ENCODE measurements at regions not wholly inside any gene's neighbourhood (a gene's known extent, or its start where the extent isn't known, plus 50 kb on each side); places are given as distances from the start of the nearest gene placed in this dataset.

GRCh38 chr2:7954234-7954633, 727.6 kb upstream of the ID2 start:
- Histone ChIP-seq H3K36me3 (no peaks in the 10 kb centered on the region), H3K4me3 (ENCODE audit: low read depth in 1 of 2, low read length in 1 of 2) (no peak overlapping the region), H3K4me1 (ENCODE audit: control insufficient read depth in 1 of 2, insufficient read depth in 1 of 2, low read depth in 1 of 2, low read length in 1 of 2) (no peaks in the 10 kb centered on the region), H3K27me3 (peaks cover 8% of the 10 kb centered on the region), H3K27ac (no peak overlapping the region), H3K9me3 (no peaks in the 10 kb centered on the region)
- TF ChIP-seq CTCF (IDR thresholded peaks at IDR 0.05): no peak

- Histone ChIP-seq H3K4me3 (ENCODE audit: low read depth in 1 of 2, low read length in 1 of 2) (no peak overlapping the region), H3K27ac (no peak overlapping the region), H3K27me3 (peaks cover 8% of the 10 kb centered on the region), H3K4me1 (ENCODE audit: control insufficient read depth in 1 of 2, insufficient read depth in 1 of 2, low read depth in 1 of 2, low read length in 1 of 2) (no peaks in the 10 kb centered on the region), H3K36me3 (no peaks in the 10 kb centered on the region), H3K9me3 (no peaks in the 10 kb centered on the region)
- no peak for TF ChIP-seq CTCF (IDR thresholded peaks at IDR 0.05)
These were observed 725.6 kb upstream of the ID2 start for GRCh38 chr2:7956126-7956689.

GRCh38 chr2:7961550-7961949, 720.3 kb upstream of the ID2 start:
- Histone ChIP-seq H3K4me1 (ENCODE audit: control insufficient read depth in 1 of 2, insufficient read depth in 1 of 2, low read depth in 1 of 2, low read length in 1 of 2) (no peaks in the 10 kb centered on the region), H3K4me3 (ENCODE audit: low read depth in 1 of 2, low read length in 1 of 2) (no peak overlapping the region), H3K9me3 (no peaks in the 10 kb centered on the region), H3K27ac (no peak overlapping the region), H3K36me3 (no peaks in the 10 kb centered on the region), H3K27me3 (no peaks in the 10 kb centered on the region)
- no peak for TF ChIP-seq CTCF (IDR thresholded peaks at IDR 0.05)

GRCh38 chr2:7962161-7962560, 719.7 kb upstream of the ID2 start:
- no peaks in the 10 kb centered on the region for H3K36me3 ChIP-seq
- no peak overlapping the region for H3K4me3 ChIP-seq (ENCODE audit: low read depth in 1 of 2, low read length in 1 of 2)
- no peaks in the 10 kb centered on the region for H3K27me3 ChIP-seq
- H3K4me1 ChIP-seq (ENCODE audit: control insufficient read depth in 1 of 2, insufficient read depth in 1 of 2, low read depth in 1 of 2, low read length in 1 of 2): no peaks in the 10 kb centered on the region
- no peak for TF ChIP-seq CTCF (IDR thresholded peaks at IDR 0.05)
- H3K9me3 ChIP-seq: no peaks in the 10 kb centered on the region
- no peak overlapping the region for H3K27ac ChIP-seq

- no peaks in the 10 kb centered on the region for H3K4me1 ChIP-seq (ENCODE audit: control insufficient read depth in 1 of 2, insufficient read depth in 1 of 2, low read depth in 1 of 2, low read length in 1 of 2)
- no peaks in the 10 kb centered on the region for H3K9me3 ChIP-seq
- no peaks in the 10 kb centered on the region for H3K36me3 ChIP-seq
- no peaks in the 10 kb centered on the region for H3K27me3 ChIP-seq
- H3K27ac ChIP-seq: no peak overlapping the region
- no peak overlapping the region for H3K4me3 ChIP-seq (ENCODE audit: low read depth in 1 of 2, low read length in 1 of 2)
- TF ChIP-seq CTCF (IDR thresholded peaks at IDR 0.05): no peak
These were observed 718.1 kb upstream of the ID2 start for GRCh38 chr2:7963787-7964186.

- no peaks in the 10 kb centered on the region for H3K9me3 ChIP-seq
- H3K4me1 ChIP-seq (ENCODE audit: control insufficient read depth in 1 of 2, insufficient read depth in 1 of 2, low read depth in 1 of 2, low read length in 1 of 2): no peaks in the 10 kb centered on the region
- no peak overlapping the region for H3K27ac ChIP-seq
- no peak overlapping the region for H3K4me3 ChIP-seq (ENCODE audit: low read depth in 1 of 2, low read length in 1 of 2)
- no peaks in the 10 kb centered on the region for H3K27me3 ChIP-seq
- no peak for TF ChIP-seq CTCF (IDR thresholded peaks at IDR 0.05)
- H3K36me3 ChIP-seq: no peaks in the 10 kb centered on the region
These were observed 715.8 kb upstream of the ID2 start for GRCh38 chr2:7966032-7966431.
